Gastroesophageal sphincter (tissue), 4 donors: ENCODE measurements at regions not wholly inside any gene's neighbourhood (a gene's known extent, or its start where the extent isn't known, plus 50 kb on each side); places are given as distances from the start of the nearest gene placed in this dataset.

Source experiments
- ATAC-seq: fragments of 150-250 bp; one replicate; pipeline ENCODE4 v1.9.1; 2016; ENCODE audit warnings: mild to moderate bottlenecking, moderate library complexity
- H3K27ac ChIP-seq, 4 donors: fragments of 200-600 bp; sonication (generic) in 3 of 4; 1 replicate in 3 of 4; 2 replicates in 1 of 4; pipeline ENCODE4 v1.5.1; 2016 to 2019
- H3K27me3 ChIP-seq: fragments of 200-600 bp; sonication (generic); one replicate; pipeline ENCODE4 v1.5.1; 2019
- H3K36me3 ChIP-seq, 2 donors: fragments of 200-600 bp; sonication (generic); one replicate each; pipeline ENCODE4 v1.5.1; 2019; ENCODE audit warnings: control low read depth in 1 of 2
- H3K4me1 ChIP-seq, 3 donors: fragments of 200-600 bp; sonication (generic); 1 replicate in 2 of 3; 2 replicates in 1 of 3; pipeline ENCODE4 v1.5.1; 2016 to 2019; ENCODE audit warnings: control low read depth in 2 of 3
- H3K4me3 ChIP-seq, 2 donors: fragments of 200-600 bp; sonication (generic); one replicate each; pipeline ENCODE4 v1.5.1; 2019; ENCODE audit warnings: mild to moderate bottlenecking in 1 of 2, moderate library complexity in 1 of 2
- H3K9me3 ChIP-seq, 3 donors: fragments of 200-600 bp; sonication (generic); one replicate each; pipeline ENCODE4 v1.5.1; 2017 to 2019; ENCODE audit warnings: control low read depth in 2 of 3
- EP300 ChIP-seq: sonication (generic); formaldehyde crosslinking; IDR thresholded peaks from one replicate; pipeline ENCODE4 v1.6.1; 2017; ENCODE audit warnings: antibody characterized with exemption, mild to moderate bottlenecking
- POLR2A ChIP-seq, 2 donors: fragments of 450-650 bp; IDR thresholded peaks; one replicate each; pipeline ENCODE4 v1.6.1; 2017; ENCODE audit warnings: antibody characterized with exemption in 2 of 2, mild to moderate bottlenecking in 2 of 2, moderate library complexity in 1 of 2
- POLR2AphosphoS5 ChIP-seq: sonication (generic); formaldehyde crosslinking; IDR thresholded peaks from one replicate; pipeline ENCODE4 v1.6.1; 2017; ENCODE audit warnings: antibody characterized with exemption
- WGBS, 2 donors: methylation state at CpG; one replicate each; pipeline ENCODE4 v1.1.5; 2018; ENCODE audit warnings: low coverage in 1 of 2; 5-methylcytosine and 5-hydroxymethylcytosine counted together
- TF ChIP-seq, protein P1 (sequence below), 4 experiments: fragments of 200-600 bp in 2 of 4; fragments of 450-650 bp in 2 of 4; sonication (generic) in 1 of 4; IDR thresholded peaks; one replicate each; pipeline ENCODE4 v1.5.1; 2017 to 2019; ENCODE audit warnings: antibody characterized with exemption in 4 of 4, mild to moderate bottlenecking in 2 of 4, moderate library complexity in 2 of 4

DNA sequence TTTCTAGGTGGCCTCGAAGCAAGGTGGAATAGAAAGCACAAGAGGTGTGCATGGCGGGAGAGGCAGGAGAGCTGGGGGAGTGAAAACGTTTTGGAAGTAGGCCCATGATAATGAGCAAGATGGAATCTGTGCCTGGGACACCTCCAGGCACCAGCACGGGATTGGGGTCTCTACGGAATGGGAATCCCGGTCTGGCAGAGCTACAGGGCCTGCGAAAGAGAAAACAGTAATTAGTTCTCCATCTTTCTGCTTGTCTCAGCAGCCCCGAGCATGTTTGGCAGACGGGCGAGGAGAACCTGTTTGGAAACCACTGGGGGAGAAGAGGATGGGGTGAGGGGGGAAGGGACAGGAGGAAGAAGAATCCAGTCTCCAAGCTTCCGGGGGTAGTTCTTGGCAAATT lies 258.7 kb downstream of the SOX9 start:
- TF ChIP-seq, protein P1, sequence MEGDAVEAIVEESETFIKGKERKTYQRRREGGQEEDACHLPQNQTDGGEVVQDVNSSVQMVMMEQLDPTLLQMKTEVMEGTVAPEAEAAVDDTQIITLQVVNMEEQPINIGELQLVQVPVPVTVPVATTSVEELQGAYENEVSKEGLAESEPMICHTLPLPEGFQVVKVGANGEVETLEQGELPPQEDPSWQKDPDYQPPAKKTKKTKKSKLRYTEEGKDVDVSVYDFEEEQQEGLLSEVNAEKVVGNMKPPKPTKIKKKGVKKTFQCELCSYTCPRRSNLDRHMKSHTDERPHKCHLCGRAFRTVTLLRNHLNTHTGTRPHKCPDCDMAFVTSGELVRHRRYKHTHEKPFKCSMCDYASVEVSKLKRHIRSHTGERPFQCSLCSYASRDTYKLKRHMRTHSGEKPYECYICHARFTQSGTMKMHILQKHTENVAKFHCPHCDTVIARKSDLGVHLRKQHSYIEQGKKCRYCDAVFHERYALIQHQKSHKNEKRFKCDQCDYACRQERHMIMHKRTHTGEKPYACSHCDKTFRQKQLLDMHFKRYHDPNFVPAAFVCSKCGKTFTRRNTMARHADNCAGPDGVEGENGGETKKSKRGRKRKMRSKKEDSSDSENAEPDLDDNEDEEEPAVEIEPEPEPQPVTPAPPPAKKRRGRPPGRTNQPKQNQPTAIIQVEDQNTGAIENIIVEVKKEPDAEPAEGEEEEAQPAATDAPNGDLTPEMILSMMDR (IDR thresholded peaks at IDR 0.05): no peak
- TF ChIP-seq POLR2AphosphoS5 (no peak), EP300 (no peak), POLR2A (IDR thresholded peaks at IDR 0.05) (no peak)

GRCh38 chr17:72380120-72380519 lies 259.3 kb downstream of the SOX9 start:
- Histone ChIP-seq H3K27me3 (peaks cover 23% of the 10 kb centered on the region), H3K9me3 (no peaks in the 10 kb centered on the region), H3K27ac (no peak overlapping the region), H3K4me1 (no peaks in the 10 kb centered on the region), H3K36me3 (no peaks in the 10 kb centered on the region), H3K4me3 (no peak overlapping the region)
- ATAC-seq: no peak
- no peak for TF ChIP-seq EP300
- TF ChIP-seq POLR2A (IDR thresholded peaks at IDR 0.05): no peak
- no peak for TF ChIP-seq POLR2AphosphoS5
- TF ChIP-seq, protein P1 (IDR thresholded peaks at IDR 0.05): no peak
- WGBS, 2 donors: 83 to 86% methylated on average over 3 to 5 of the region's 6 CpGs

More for the DNA sequence above, 258.7 kb downstream of the SOX9 start:
- 75 to 78% methylated on average over 9 to 11 of the region's 11 CpGs for WGBS, 2 donors
- Histone ChIP-seq H3K36me3 (no peaks in the 10 kb centered on the region), H3K27ac (no peak overlapping the region), H3K9me3 (no peaks in the 10 kb centered on the region), H3K4me1 (no peaks in the 10 kb centered on the region), H3K27me3 (peaks cover 18% of the 10 kb centered on the region), H3K4me3 (no peak overlapping the region)
- no peak for ATAC-seq

DNA sequence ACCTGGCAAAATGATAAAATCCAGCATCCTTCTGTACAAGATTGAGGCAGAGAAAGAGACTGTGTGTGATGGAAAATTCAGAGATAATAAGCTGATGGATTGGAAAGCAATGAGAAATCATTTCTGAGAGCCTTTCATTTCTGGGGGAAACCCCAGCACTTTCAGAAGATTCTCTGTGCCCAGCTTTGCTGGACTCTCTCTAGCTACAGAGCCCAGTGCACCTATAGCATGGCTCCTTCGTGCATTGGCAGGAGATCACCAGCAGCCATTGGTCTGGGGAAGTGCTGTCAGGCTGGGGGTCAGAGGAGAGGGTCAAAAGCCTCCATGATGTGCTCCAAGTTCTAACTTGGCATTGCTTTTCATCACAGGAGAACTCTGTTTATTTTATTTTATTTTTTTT lies 259.9 kb downstream of the SOX9 start:
- Histone ChIP-seq H3K4me3 (no peak overlapping the region), H3K4me1 (no peaks in the 10 kb centered on the region), H3K36me3 (no peaks in the 10 kb centered on the region), H3K9me3 (no peaks in the 10 kb centered on the region), H3K27ac (no peak overlapping the region), H3K27me3 (peaks cover 20% of the 10 kb centered on the region)
- TF ChIP-seq POLR2AphosphoS5 (no peak), POLR2A (IDR thresholded peaks at IDR 0.05) (no peak), EP300 (no peak)
- TF ChIP-seq, protein P1 (IDR thresholded peaks at IDR 0.05): no peak
- ATAC-seq: no peak
- WGBS, 2 donors: 80% methylated on average over 1 of the region's 1 CpG; no CpG with 5 or more reads in 1 of the 2 donors

GRCh38 chr17:72381597-72382397 lies 261.0 kb downstream of the SOX9 start:
- Histone ChIP-seq H3K27me3 (peaks cover 20% of the 10 kb centered on the region), H3K27ac (no peak overlapping the region), H3K4me3 (no peak overlapping the region), H3K36me3 (no peaks in the 10 kb centered on the region), H3K4me1 (no peaks in the 10 kb centered on the region), H3K9me3 (no peaks in the 10 kb centered on the region)
- ATAC-seq: no peak
- TF ChIP-seq, protein P1 (IDR thresholded peaks at IDR 0.05): no peak
- no peak for TF ChIP-seq POLR2AphosphoS5
- no peak for TF ChIP-seq POLR2A (IDR thresholded peaks at IDR 0.05)
- TF ChIP-seq EP300: no peak
- WGBS, 2 donors: 82 to 100% methylated on average over 3 to 5 of the region's 12 CpGs
